ENCODE measurements at regions not wholly inside any gene's neighbourhood (a gene's known extent, or its start where the extent isn't known, plus 50 kb on each side); places are given as distances from the start of the nearest gene placed in this dataset.

GRCh38 chr10:53314876-53315275, 542.3 kb upstream of the MBL2 start:
- Histone ChIP-seq H3K4me2 (ENCODE audit: low read depth, low read length, poor library complexity, severe bottlenecking) (no peak overlapping the region), H3K9me2 (replicated peaks; ENCODE audit: insufficient read depth, low read length) (no peaks in the 10 kb centered on the region), H4K20me1 (ENCODE audit: low read depth, low read length) (no peaks in the 10 kb centered on the region), H2AFZ (ENCODE audit: low read depth, low read length, severe bottlenecking) (no peak overlapping the region), H3F3A (ENCODE audit: insufficient read depth) (no peaks in the 10 kb centered on the region), H3K4me3 (ENCODE audit: insufficient read depth, low read length, poor library complexity, severe bottlenecking) (no peak overlapping the region), H3K27me3 (ENCODE audit: low read length) (no peaks in the 10 kb centered on the region), H3K27ac (ENCODE audit: low read depth, low read length) (no peak overlapping the region), H3K36me3 (ENCODE audit: low read length) (no peaks in the 10 kb centered on the region), H3K9ac (ENCODE audit: low read length) (no peak overlapping the region), H3K79me2 (ENCODE audit: insufficient read depth, low read length) (no peaks in the 10 kb centered on the region), H3K9me3 (ENCODE audit: insufficient read depth, low read length) (no peaks in the 10 kb centered on the region)
- TF ChIP-seq EZH2phosphoT487 (conservative IDR thresholded peaks at IDR 0.05; ENCODE audit: low read length) (no peak), CTCF (IDR thresholded peaks at IDR 0.05; ENCODE audit: insufficient read depth, low read length, poor library complexity, severe bottlenecking) (no peak)

- H3K27me3 ChIP-seq (ENCODE audit: low read length): no peaks in the 10 kb centered on the region
- H3K4me3 ChIP-seq (ENCODE audit: insufficient read depth, low read length, poor library complexity, severe bottlenecking): no peak overlapping the region
- H4K20me1 ChIP-seq (ENCODE audit: low read depth, low read length): no peaks in the 10 kb centered on the region
- H2AFZ ChIP-seq (ENCODE audit: low read depth, low read length, severe bottlenecking): no peak overlapping the region
- H3K9me3 ChIP-seq (ENCODE audit: insufficient read depth, low read length): no peaks in the 10 kb centered on the region
- no peak overlapping the region for H3K27ac ChIP-seq (ENCODE audit: low read depth, low read length)
- no peaks in the 10 kb centered on the region for H3K36me3 ChIP-seq (ENCODE audit: low read length)
- no peak overlapping the region for H3K4me2 ChIP-seq (ENCODE audit: low read depth, low read length, poor library complexity, severe bottlenecking)
- H3K9ac ChIP-seq (ENCODE audit: low read length): no peak overlapping the region
- no peak for TF ChIP-seq EZH2phosphoT487 (conservative IDR thresholded peaks at IDR 0.05; ENCODE audit: low read length)
- TF ChIP-seq CTCF (IDR thresholded peaks at IDR 0.05; ENCODE audit: insufficient read depth, low read length, poor library complexity, severe bottlenecking): no peak
- H3K9me2 ChIP-seq (replicated peaks; ENCODE audit: insufficient read depth, low read length): no peaks in the 10 kb centered on the region
- no peaks in the 10 kb centered on the region for H3K79me2 ChIP-seq (ENCODE audit: insufficient read depth, low read length)
- H3F3A ChIP-seq (ENCODE audit: insufficient read depth): no peaks in the 10 kb centered on the region
Measured at GRCh38 chr10:53298443-53298842, 525.9 kb upstream of the MBL2 start.

- Histone ChIP-seq H3K9me2 (replicated peaks; ENCODE audit: insufficient read depth, low read length) (no peaks in the 10 kb centered on the region), H3K4me2 (ENCODE audit: low read depth, low read length, poor library complexity, severe bottlenecking) (no peak overlapping the region)
- TF ChIP-seq EZH2phosphoT487 (conservative IDR thresholded peaks at IDR 0.05; ENCODE audit: low read length) (no peak), CTCF (IDR thresholded peaks at IDR 0.05; ENCODE audit: insufficient read depth, low read length, poor library complexity, severe bottlenecking) (no peak)
Measured at GRCh38 chr10:53284615-53285182, 512.1 kb upstream of the MBL2 start.

More at GRCh38 chr10:53284615-53285182, 512.1 kb upstream of the MBL2 start:
- H3K9ac ChIP-seq (ENCODE audit: low read length): no peak overlapping the region
- H3K27me3 ChIP-seq (ENCODE audit: low read length): no peaks in the 10 kb centered on the region
- no peak overlapping the region for H2AFZ ChIP-seq (ENCODE audit: low read depth, low read length, severe bottlenecking)
- no peaks in the 10 kb centered on the region for H3K9me3 ChIP-seq (ENCODE audit: insufficient read depth, low read length)
- no peaks in the 10 kb centered on the region for H3K79me2 ChIP-seq (ENCODE audit: insufficient read depth, low read length)
- H3K27ac ChIP-seq (ENCODE audit: low read depth, low read length): no peak overlapping the region
- no peak overlapping the region for H3K4me3 ChIP-seq (ENCODE audit: insufficient read depth, low read length, poor library complexity, severe bottlenecking)
- no peaks in the 10 kb centered on the region for H4K20me1 ChIP-seq (ENCODE audit: low read depth, low read length)
- no peaks in the 10 kb centered on the region for H3K36me3 ChIP-seq (ENCODE audit: low read length)
- no peaks in the 10 kb centered on the region for H3F3A ChIP-seq (ENCODE audit: insufficient read depth)

All from SU-DHL-6 (cell line).